GM12891 (cell line): ENCODE measurements at regions not wholly inside any gene's neighbourhood (a gene's known extent, or its start where the extent isn't known, plus 50 kb on each side); places are given as distances from the start of the nearest gene placed in this dataset.

Source experiments
- POLR2A ChIP-seq: IDR thresholded peaks from 2 replicates; pipeline ENCODE4 v1.6.1; 2011; ENCODE audit warnings: low read depth, low read length, control low read depth
- POLR2AphosphoS5 ChIP-seq: IDR thresholded peaks from 2 replicates; pipeline ENCODE4 v1.6.1; 2011; ENCODE audit warnings: low read depth, low read length, control low read depth

- TF ChIP-seq POLR2AphosphoS5, result no peak
- TF ChIP-seq POLR2A, result no peak
Measured at GRCh38 chr5:15080219-15080618, 208.6 kb upstream of the ANKH start.
